Peyer's patch (tissue), 4 donors: ENCODE measurements at regions not wholly inside any gene's neighbourhood (a gene's known extent, or its start where the extent isn't known, plus 50 kb on each side); places are given as distances from the start of the nearest gene placed in this dataset.

Experiments used
- DNase-seq, 3 donors: peaks; one replicate each; pipeline ENCODE4 v3.0.0-alpha.2; 2017 to 2019
- H3K27ac ChIP-seq, 4 donors: fragments of 200-600 bp; sonication (generic); one replicate each; pipeline ENCODE4 v1.5.1; 2016 to 2019
- H3K27me3 ChIP-seq, 2 donors: fragments of 200-600 bp; sonication (generic); one replicate each; pipeline ENCODE4 v1.5.1; 2019
- H3K36me3 ChIP-seq, 3 donors: fragments of 200-600 bp; sonication (generic); one replicate each; pipeline ENCODE4 v1.5.1; 2016 to 2019
- H3K4me1 ChIP-seq, 4 donors: fragments of 200-600 bp; sonication (generic); one replicate each; pipeline ENCODE4 v1.5.1; 2016 to 2019
- H3K4me3 ChIP-seq, 4 donors: fragments of 200-600 bp; sonication (generic); 1 replicate in 3 of 4; 2 replicates in 1 of 4; pipeline ENCODE4 v1.5.1; 2016 to 2019; ENCODE audit warnings: mild to moderate bottlenecking in 1 of 4
- H3K9me3 ChIP-seq, 4 donors: fragments of 200-600 bp; sonication (generic); one replicate each; pipeline ENCODE4 v1.5.1; 2016 to 2019; ENCODE audit warnings: mild to moderate bottlenecking in 1 of 4
- POLR2A ChIP-seq, 2 donors: fragments of 450-650 bp; IDR thresholded peaks; one replicate each; pipeline ENCODE4 v1.5.1; 2017; ENCODE audit warnings: antibody characterized with exemption in 2 of 2, mild to moderate bottlenecking in 2 of 2, moderate library complexity in 2 of 2
- TF ChIP-seq, protein P1 (sequence below), 6 experiments: fragments of 450-650 bp in 4 of 6; fragments of 200-600 bp in 2 of 6; sonication (generic) in 1 of 6; IDR thresholded peaks; one replicate each; pipeline ENCODE4 v1.5.1; 2017 to 2019; ENCODE audit warnings: antibody characterized with exemption in 6 of 6, mild to moderate bottlenecking in 3 of 6, moderate library complexity in 1 of 6

DNA sequence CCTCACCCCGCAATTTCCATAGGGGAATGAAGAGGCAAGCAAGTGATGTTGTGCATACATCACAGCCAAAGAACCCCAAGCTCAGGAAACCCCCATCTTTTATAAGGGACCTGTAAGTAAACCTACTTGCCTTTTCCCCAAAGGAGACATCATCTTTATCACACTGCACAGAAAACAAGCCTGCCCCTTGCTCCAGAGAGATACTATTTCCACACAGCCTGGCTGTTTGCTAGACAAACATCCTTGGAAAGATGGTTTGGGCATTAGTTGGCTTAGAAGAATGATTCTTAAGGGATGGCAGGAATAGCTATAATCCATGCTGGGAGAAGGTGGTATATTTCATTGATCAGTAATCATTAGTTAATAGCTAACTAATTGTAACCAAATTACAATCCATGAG lies 123.7 kb upstream of the SEC61G start:
- Histone ChIP-seq H3K27me3 (no peaks in the 10 kb centered on the region), H3K9me3 (no peaks in the 10 kb centered on the region), H3K27ac (no peak overlapping the region), H3K4me1 (peaks cover 0 to 8% (median 0%) of the 10 kb centered on the region in 4 donors), H3K4me3 (no peak overlapping the region), H3K36me3 (no peaks in the 10 kb centered on the region)
- no peak for TF ChIP-seq POLR2A (IDR thresholded peaks at IDR 0.05)
- TF ChIP-seq, protein P1, sequence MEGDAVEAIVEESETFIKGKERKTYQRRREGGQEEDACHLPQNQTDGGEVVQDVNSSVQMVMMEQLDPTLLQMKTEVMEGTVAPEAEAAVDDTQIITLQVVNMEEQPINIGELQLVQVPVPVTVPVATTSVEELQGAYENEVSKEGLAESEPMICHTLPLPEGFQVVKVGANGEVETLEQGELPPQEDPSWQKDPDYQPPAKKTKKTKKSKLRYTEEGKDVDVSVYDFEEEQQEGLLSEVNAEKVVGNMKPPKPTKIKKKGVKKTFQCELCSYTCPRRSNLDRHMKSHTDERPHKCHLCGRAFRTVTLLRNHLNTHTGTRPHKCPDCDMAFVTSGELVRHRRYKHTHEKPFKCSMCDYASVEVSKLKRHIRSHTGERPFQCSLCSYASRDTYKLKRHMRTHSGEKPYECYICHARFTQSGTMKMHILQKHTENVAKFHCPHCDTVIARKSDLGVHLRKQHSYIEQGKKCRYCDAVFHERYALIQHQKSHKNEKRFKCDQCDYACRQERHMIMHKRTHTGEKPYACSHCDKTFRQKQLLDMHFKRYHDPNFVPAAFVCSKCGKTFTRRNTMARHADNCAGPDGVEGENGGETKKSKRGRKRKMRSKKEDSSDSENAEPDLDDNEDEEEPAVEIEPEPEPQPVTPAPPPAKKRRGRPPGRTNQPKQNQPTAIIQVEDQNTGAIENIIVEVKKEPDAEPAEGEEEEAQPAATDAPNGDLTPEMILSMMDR (IDR thresholded peaks at IDR 0.05) = no peak
- no peak for DNase-seq

DNA sequence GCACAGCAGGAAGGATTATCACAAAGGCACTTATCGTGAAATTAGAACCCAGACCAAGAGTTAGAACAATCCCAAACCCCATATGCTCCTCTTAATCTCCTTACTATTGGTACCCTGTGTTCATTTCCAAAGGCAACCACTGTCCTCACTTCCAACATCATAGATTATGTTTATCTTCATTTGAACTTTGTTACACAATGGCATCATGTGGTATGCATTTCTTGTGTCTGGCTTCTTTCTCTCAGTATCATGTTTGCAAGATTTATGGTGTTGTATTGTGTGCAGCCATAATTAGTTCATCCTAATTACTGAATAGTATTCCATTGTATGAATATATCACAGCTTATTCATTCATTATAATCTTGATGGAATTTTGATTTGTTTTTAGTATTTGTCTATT lies 124.6 kb upstream of the SEC61G start:
- H3K4me3 ChIP-seq = no peak overlapping the region
- DNase-seq = no peak
- no peak for TF ChIP-seq POLR2A (IDR thresholded peaks at IDR 0.05)
- TF ChIP-seq, protein P1 (IDR thresholded peaks at IDR 0.05) = no peak

DNA sequence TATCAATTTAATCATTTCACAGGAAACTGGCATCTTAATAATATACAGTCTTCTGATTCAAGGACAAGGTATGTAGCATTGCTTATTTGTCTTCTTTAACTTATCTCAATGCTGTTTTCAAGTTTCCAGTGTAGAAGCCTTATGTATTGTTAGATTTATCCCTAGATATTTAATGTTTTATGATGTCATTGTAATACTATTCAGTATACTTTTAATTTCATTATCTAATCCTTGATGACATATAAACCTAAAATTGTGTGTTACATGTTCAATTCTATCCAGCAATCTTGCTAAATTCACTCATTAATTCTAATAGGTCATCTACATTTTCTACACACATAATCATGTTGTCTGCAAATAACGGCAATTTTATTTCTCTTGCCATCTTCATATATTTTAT lies 126.3 kb upstream of the SEC61G start:
- H3K27me3 ChIP-seq = no peaks in the 10 kb centered on the region

More for the DNA sequence above, 124.6 kb upstream of the SEC61G start:
- Histone ChIP-seq H3K4me1 (peaks cover 0 to 11% (median 0%) of the 10 kb centered on the region in 4 donors), H3K36me3 (no peaks in the 10 kb centered on the region), H3K9me3 (no peaks in the 10 kb centered on the region), H3K27me3 (no peaks in the 10 kb centered on the region), H3K27ac (no peak overlapping the region)

DNA sequence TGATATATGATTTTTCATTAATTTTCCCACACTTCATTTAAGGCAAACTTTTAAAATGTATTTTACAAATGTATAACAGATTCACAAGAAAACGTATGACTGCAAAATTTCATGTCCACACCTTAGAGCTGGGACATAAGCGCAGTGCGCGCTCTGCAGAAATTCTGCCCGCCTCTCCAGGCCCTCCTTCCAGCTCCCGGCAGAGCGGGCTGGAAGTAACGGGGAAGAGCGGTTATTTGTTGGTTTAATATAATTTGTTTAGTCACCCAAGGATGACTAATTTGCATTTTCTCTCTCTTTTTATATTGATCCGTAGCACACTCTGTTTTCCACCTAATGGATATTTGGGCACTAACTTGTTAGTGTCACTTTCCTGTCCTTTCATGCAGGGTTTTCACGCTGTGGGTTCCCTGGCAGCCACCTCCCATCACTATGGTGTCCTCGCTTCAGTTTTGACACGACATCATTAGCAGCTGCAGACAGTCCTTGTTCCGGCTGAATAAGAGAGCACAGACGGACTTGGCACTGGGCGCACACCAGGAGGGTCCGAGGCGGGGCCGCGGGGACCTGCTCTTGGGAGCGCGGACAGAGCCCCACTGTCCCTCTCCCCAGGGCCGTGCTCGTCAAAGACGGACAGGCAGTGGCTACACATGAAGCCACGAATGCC lies 129.2 kb upstream of the SEC61G start:
- TF ChIP-seq, protein P1 (IDR thresholded peaks at IDR 0.05) = no peak
- TF ChIP-seq POLR2A (IDR thresholded peaks at IDR 0.05) = no peak
- Histone ChIP-seq H3K27me3 (no peaks in the 10 kb centered on the region), H3K36me3 (no peaks in the 10 kb centered on the region), H3K27ac (no peak overlapping the region), H3K4me1 (peaks cover 0 to 5% (median 0%) of the 10 kb centered on the region in 4 donors), H3K9me3 (no peaks in the 10 kb centered on the region), H3K4me3 (peak overlapping the region in 1 of 4 donors; percentile 42)
- DNase-seq = no peak

More for the DNA sequence above, 126.3 kb upstream of the SEC61G start:
- TF ChIP-seq POLR2A (IDR thresholded peaks at IDR 0.05) = no peak
- TF ChIP-seq, protein P1 (IDR thresholded peaks at IDR 0.05) = no peak
- Histone ChIP-seq H3K4me3 (no peak overlapping the region), H3K27ac (no peak overlapping the region), H3K4me1 (peaks cover 0 to 9% (median 0%) of the 10 kb centered on the region in 4 donors), H3K9me3 (no peaks in the 10 kb centered on the region), H3K36me3 (no peaks in the 10 kb centered on the region)
- DNase-seq = no peak

DNA sequence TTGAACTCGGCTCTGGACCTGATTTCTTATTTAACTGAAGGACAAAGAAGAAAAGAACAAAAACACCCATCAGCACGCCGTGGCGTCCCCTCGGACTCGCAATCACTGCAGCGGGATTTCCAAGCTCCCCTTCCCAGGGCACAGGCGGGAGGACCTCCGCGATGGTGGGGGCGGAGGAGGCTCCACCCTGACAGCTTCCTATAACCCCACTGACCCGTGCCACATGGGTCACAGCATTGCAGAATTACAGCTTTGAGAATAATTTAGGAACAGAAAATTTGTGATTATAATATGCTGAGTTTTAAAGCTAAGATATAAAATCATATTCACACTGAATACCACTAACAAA lies 129.7 kb upstream of the SEC61G start:
- H3K27me3 ChIP-seq = no peaks in the 10 kb centered on the region
- no peaks in the 10 kb centered on the region for H3K36me3 ChIP-seq
- no peak for DNase-seq
- TF ChIP-seq, protein P1 (IDR thresholded peaks at IDR 0.05) = no peak
- TF ChIP-seq POLR2A (IDR thresholded peaks at IDR 0.05) = no peak
- H3K4me1 ChIP-seq = peaks cover 0 to 5% (median 0%) of the 10 kb centered on the region in 4 donors
- H3K27ac ChIP-seq = no peak overlapping the region
- H3K4me3 ChIP-seq = peak overlapping the region in 1 of 4 donors; percentile 42
- no peaks in the 10 kb centered on the region for H3K9me3 ChIP-seq
